ENCODE measurements at regions not wholly inside any gene's neighbourhood (a gene's known extent, or its start where the extent isn't known, plus 50 kb on each side); places are given as distances from the start of the nearest gene placed in this dataset.
"Not testable (repeated sequence)": the region's sequence is repeated elsewhere in the genome, so short reads cannot be mapped to it uniquely, and the experiment has no call there.

DNA sequence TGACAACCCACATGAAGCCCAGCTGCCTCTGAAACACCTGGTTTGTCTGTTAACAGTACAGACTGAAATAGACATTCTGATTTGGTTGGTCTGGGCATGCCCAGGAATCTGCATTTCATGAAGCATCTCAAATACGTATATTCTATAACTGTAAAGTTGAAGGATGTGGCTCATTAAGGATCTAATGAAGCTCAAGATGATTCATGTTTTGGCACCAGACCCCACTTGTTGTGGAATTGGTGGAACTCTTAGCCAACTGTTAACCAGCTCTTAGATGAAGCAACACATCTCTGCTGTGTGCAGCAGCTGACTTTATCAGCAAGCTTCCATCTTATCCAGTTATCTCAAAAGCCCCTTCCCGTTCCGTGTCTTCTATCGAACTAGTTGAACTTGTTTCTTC is 232.2 kb downstream of the INSC start:
- H3K4me3 ChIP-seq (ENCODE audit: low read depth, low read length) = no peak overlapping the region
- TF ChIP-seq, protein P1, sequence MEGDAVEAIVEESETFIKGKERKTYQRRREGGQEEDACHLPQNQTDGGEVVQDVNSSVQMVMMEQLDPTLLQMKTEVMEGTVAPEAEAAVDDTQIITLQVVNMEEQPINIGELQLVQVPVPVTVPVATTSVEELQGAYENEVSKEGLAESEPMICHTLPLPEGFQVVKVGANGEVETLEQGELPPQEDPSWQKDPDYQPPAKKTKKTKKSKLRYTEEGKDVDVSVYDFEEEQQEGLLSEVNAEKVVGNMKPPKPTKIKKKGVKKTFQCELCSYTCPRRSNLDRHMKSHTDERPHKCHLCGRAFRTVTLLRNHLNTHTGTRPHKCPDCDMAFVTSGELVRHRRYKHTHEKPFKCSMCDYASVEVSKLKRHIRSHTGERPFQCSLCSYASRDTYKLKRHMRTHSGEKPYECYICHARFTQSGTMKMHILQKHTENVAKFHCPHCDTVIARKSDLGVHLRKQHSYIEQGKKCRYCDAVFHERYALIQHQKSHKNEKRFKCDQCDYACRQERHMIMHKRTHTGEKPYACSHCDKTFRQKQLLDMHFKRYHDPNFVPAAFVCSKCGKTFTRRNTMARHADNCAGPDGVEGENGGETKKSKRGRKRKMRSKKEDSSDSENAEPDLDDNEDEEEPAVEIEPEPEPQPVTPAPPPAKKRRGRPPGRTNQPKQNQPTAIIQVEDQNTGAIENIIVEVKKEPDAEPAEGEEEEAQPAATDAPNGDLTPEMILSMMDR (IDR thresholded peaks at IDR 0.05; ENCODE audit: insufficient read depth, low read depth, low read length) = no peak
- no peak for DNase-seq (ENCODE audit: low read depth)

DNA sequence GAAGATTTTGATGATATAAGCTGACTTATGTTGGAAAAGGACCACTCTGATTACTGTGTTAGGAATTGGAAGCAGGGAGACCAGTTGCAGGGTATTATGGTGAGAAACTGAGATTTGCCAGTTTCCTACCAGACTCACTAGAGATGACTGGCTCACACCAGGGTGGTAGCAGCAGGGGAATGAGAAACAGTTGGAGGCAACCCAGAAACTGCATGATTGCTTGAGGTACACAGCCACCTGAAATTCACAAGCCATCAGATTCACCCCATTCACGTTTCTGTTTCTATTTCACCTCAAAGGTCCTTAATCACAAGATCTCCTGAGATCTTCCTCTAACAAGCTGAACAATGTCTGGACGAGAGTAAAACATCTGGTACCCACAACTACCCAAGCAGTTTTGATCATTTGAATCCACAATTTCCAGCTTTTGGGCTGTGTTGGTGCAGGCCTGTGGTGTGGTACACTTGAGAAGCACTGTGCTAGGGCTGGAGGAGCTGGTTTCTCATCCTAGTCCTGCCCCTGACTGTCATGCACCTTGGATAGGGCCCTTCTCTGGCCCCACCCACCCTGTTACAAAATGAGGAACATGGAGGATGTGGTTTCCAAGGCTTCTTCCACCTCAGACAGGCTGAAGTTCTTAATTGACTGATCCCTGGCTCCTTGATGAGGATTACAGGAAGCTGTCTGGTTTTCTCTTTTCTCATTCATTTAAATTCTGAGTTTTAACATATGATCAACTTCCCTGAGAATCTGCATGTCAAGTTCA is 233.4 kb downstream of the INSC start:
- TF ChIP-seq, protein P1 (IDR thresholded peaks at IDR 0.05; ENCODE audit: insufficient read depth, low read depth, low read length) = no peak
- H3K4me3 ChIP-seq (ENCODE audit: low read depth, low read length) = no peak overlapping the region
- no peak for DNase-seq (ENCODE audit: low read depth)

DNA sequence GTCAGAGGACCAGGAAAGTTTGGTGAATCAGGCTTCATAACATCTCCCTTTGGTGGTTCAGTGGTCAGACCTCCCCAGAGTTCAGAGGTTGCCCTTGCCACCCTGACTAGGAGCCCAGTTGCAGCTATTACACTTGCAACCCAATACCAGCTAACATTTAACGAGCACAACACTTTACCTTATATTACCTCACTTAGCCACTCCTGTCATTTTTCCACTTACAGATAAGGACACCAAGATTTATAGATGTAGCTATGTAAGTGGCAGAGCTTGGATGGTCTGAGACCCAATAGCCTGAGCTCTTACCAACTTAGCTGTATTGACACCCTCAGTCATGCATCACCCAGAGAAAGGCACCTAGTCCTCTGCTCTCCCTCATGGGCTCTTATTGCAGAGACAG is 234.7 kb downstream of the INSC start:
- DNase-seq (ENCODE audit: low read depth) = no peak
- no peak overlapping the region for H3K4me3 ChIP-seq (ENCODE audit: low read depth, low read length)
- TF ChIP-seq, protein P1 (IDR thresholded peaks at IDR 0.05; ENCODE audit: insufficient read depth, low read depth, low read length) = no peak

DNA sequence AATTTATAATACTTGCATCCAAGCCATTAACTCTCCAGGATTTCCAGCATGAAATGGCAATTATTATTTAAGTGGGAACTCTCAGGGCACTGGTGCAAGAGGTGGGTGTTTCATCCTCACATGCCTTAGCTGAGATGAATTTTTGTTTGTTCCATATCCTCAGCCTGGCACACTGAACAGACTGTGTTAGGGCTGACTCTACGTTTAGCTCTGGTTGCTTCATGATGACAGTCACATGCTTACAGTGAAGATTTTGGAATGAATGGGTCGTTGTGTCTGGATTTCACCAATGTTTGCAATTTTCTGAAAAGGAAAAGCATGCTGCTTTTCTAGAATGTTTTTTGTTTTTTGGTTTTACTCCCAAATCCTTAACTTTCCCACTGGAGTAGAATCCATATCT is 246.6 kb downstream of the INSC start:
- no peak for DNase-seq (ENCODE audit: low read depth)
- no peak overlapping the region for H3K4me3 ChIP-seq (ENCODE audit: low read depth, low read length)
- TF ChIP-seq, protein P1 (IDR thresholded peaks at IDR 0.05; ENCODE audit: insufficient read depth, low read depth, low read length) = no peak

DNA sequence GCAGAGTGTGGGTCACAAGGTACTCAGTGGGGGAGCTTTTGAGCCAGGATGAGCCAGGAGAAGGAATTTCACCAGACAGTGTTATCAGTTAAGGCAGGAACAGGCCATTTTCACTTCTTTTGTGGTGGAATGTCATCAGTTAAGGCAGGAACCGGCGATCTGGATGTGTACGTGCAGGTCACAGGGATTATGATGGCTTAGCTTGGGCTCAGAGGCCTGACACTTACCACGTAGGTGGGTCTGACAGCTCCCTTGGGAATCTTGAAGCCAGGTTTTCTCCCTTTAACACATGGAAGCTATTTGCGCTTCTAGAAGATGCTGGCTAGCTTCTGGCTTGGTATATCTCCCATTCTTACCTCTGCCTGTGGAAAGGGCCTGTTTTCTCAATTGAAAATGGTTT is 250.6 kb downstream of the INSC start:
- not testable (repeated sequence) for DNase-seq (ENCODE audit: low read depth); H3K4me3 ChIP-seq (ENCODE audit: low read depth, low read length)

DNA sequence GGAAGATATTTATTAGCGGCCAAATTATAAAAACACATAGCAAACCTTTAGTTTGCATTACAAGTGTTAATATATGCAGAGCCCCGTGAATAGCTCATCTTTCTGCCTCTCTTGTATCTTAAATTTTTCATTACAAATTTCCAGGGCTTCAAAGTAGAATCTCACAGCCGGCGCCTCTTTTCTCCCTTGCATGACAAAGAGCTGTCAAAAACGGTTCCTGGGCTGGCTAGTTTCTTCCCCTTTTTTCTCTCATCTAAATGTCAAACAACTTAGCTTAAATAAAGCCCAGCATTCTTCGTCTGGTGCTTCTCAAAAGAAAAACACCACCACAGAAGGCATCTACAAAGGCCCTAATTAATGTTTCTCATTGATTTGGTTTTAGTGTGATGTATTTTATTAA is 253.0 kb downstream of the INSC start:
- no peak for DNase-seq (ENCODE audit: low read depth)
- H3K4me3 ChIP-seq (ENCODE audit: low read depth, low read length) = no peak overlapping the region
- TF ChIP-seq, protein P1 (IDR thresholded peaks at IDR 0.05; ENCODE audit: insufficient read depth, low read depth, low read length) = no peak

DNA sequence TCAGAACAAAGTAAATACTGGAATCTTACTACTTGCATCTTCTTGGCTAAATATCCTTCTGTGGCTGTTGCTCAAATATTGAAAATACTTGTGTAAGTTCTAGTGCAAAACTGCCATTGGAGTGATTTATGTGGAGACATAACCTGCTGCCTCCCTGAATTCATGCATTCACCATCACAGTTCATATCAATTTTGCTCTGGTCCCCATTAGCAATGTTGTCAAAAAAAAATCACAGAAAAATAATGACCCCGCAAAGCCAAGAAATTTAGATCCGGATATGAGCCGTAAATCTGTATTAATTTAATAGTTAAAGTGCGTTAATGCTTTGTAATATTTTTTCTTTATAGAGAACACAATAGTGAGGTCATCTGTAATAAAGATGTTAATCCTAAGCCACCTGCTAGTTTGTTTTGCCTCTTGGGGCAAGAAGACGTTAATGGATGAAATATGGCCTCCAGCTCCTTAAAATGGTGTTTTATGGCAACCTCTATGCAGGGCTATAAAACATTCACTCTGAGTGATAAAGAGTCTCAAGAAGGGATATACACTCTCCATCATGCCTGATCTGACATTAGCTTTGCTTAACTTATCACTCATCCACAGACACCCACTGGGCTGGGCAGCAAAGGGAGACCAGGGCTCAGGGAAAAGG is 255.9 kb downstream of the INSC start:
- TF ChIP-seq, protein P1 (IDR thresholded peaks at IDR 0.05; ENCODE audit: insufficient read depth, low read depth, low read length) = no peak
- H3K4me3 ChIP-seq (ENCODE audit: low read depth, low read length) = no peak overlapping the region

More for the DNA sequence above, 255.9 kb downstream of the INSC start:
- DNase-seq (ENCODE audit: low read depth) = no peak
